K562 (cell line): ENCODE measurements at regions not wholly inside any gene's neighbourhood (a gene's known extent, or its start where the extent isn't known, plus 50 kb on each side); places are given as distances from the start of the nearest gene placed in this dataset.

Source experiments
- BACH1 ChIP-seq: fragments of 200-800 bp; sonication (Bioruptor generic); IDR thresholded peaks from 2 replicates; pipeline ENCODE4 v1.6.1; 2016; ENCODE audit warnings: missing genetic modification characterization, missing compliant biosample characterization
- TBL1XR1 ChIP-seq, 2 experiments: IDR thresholded peaks; 2 replicates each; pipeline ENCODE4 v1.6.1; 2012; ENCODE audit warnings: improper control_type of control experiment in 2 of 2, low read length in 2 of 2, mild to moderate bottlenecking in 1 of 2
- ZNF232 ChIP-seq: sonication (generic); formaldehyde crosslinking; IDR thresholded peaks from 2 replicates; pipeline ENCODE4 v1.8.0; 2022; ENCODE audit warnings: mild to moderate bottlenecking, missing genetic modification reagents
- TF ChIP-seq, protein P1 (sequence below): sonication (generic); formaldehyde crosslinking; IDR thresholded peaks from 2 replicates; pipeline ENCODE4 v1.8.0; 2022; ENCODE audit warnings: missing genetic modification reagents, mild to moderate bottlenecking, borderline replicate concordance
- TF ChIP-seq, protein P2 (sequence below), 3 experiments: IDR thresholded peaks in 2 of 3; conservative IDR thresholded peaks in 1 of 3; 2 replicates each; pipeline ENCODE4 v1.5.1; 2011 to 2012; ENCODE audit warnings: low read length in 3 of 3, mild to moderate bottlenecking in 3 of 3, control low read depth in 2 of 3, improper control_type of control experiment in 1 of 3, inconsistent platforms in 1 of 3, low read depth in 1 of 3, mixed read lengths in 1 of 3, moderate library complexity in 1 of 3; ENCODE audit not compliant: insufficient read depth in 2 of 3
- TF ChIP-seq, protein P3 (sequence below): fragments of 450-650 bp; IDR thresholded peaks from 2 replicates; pipeline ENCODE4 v1.6.1; 2016; ENCODE audit warnings: mild to moderate bottlenecking, moderate library complexity

DNA sequence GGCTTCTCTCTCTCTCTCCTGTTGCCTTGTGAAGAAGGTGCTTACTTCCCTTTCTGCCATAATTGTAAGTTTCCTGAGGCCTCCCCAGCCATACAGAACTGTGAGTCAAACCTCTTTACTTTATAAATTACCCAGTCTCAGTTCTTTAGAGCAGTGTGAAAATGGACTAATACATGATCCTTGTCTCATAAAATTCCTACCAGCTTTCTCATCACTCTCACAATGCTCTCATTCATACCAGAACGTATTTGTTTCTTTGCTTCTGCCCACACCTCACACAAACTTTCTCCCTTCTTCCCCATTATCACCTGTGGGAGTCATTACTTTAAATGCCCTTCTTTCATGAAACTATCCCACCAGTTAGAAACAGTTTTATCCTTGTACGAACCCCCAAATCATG lies 62.7 kb upstream of the ARHGAP42 start:
- TF ChIP-seq, protein P1, sequence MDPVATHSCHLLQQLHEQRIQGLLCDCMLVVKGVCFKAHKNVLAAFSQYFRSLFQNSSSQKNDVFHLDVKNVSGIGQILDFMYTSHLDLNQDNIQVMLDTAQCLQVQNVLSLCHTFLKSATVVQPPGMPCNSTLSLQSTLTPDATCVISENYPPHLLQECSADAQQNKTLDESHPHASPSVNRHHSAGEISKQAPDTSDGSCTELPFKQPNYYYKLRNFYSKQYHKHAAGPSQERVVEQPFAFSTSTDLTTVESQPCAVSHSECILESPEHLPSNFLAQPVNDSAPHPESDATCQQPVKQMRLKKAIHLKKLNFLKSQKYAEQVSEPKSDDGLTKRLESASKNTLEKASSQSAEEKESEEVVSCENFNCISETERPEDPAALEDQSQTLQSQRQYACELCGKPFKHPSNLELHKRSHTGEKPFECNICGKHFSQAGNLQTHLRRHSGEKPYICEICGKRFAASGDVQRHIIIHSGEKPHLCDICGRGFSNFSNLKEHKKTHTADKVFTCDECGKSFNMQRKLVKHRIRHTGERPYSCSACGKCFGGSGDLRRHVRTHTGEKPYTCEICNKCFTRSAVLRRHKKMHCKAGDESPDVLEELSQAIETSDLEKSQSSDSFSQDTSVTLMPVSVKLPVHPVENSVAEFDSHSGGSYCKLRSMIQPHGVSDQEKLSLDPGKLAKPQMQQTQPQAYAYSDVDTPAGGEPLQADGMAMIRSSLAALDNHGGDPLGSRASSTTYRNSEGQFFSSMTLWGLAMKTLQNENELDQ (CRISPR knock-in tag): no peak
- TF ChIP-seq TBL1XR1 (IDR thresholded peaks at IDR 0.05; ENCODE audit: low read length in 2 of 2) (no peak), ZNF232 (no peak), BACH1 (tag) (no peak)
- TF ChIP-seq, protein P2, sequence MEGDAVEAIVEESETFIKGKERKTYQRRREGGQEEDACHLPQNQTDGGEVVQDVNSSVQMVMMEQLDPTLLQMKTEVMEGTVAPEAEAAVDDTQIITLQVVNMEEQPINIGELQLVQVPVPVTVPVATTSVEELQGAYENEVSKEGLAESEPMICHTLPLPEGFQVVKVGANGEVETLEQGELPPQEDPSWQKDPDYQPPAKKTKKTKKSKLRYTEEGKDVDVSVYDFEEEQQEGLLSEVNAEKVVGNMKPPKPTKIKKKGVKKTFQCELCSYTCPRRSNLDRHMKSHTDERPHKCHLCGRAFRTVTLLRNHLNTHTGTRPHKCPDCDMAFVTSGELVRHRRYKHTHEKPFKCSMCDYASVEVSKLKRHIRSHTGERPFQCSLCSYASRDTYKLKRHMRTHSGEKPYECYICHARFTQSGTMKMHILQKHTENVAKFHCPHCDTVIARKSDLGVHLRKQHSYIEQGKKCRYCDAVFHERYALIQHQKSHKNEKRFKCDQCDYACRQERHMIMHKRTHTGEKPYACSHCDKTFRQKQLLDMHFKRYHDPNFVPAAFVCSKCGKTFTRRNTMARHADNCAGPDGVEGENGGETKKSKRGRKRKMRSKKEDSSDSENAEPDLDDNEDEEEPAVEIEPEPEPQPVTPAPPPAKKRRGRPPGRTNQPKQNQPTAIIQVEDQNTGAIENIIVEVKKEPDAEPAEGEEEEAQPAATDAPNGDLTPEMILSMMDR (IDR thresholded peaks at IDR 0.05 in 2 of 3, conservative IDR thresholded peaks at IDR 0.05 in 1 of 3; ENCODE audit: insufficient read depth in 2 of 3, low read depth in 1 of 3, low read length in 3 of 3): no peak
- TF ChIP-seq, protein P3, sequence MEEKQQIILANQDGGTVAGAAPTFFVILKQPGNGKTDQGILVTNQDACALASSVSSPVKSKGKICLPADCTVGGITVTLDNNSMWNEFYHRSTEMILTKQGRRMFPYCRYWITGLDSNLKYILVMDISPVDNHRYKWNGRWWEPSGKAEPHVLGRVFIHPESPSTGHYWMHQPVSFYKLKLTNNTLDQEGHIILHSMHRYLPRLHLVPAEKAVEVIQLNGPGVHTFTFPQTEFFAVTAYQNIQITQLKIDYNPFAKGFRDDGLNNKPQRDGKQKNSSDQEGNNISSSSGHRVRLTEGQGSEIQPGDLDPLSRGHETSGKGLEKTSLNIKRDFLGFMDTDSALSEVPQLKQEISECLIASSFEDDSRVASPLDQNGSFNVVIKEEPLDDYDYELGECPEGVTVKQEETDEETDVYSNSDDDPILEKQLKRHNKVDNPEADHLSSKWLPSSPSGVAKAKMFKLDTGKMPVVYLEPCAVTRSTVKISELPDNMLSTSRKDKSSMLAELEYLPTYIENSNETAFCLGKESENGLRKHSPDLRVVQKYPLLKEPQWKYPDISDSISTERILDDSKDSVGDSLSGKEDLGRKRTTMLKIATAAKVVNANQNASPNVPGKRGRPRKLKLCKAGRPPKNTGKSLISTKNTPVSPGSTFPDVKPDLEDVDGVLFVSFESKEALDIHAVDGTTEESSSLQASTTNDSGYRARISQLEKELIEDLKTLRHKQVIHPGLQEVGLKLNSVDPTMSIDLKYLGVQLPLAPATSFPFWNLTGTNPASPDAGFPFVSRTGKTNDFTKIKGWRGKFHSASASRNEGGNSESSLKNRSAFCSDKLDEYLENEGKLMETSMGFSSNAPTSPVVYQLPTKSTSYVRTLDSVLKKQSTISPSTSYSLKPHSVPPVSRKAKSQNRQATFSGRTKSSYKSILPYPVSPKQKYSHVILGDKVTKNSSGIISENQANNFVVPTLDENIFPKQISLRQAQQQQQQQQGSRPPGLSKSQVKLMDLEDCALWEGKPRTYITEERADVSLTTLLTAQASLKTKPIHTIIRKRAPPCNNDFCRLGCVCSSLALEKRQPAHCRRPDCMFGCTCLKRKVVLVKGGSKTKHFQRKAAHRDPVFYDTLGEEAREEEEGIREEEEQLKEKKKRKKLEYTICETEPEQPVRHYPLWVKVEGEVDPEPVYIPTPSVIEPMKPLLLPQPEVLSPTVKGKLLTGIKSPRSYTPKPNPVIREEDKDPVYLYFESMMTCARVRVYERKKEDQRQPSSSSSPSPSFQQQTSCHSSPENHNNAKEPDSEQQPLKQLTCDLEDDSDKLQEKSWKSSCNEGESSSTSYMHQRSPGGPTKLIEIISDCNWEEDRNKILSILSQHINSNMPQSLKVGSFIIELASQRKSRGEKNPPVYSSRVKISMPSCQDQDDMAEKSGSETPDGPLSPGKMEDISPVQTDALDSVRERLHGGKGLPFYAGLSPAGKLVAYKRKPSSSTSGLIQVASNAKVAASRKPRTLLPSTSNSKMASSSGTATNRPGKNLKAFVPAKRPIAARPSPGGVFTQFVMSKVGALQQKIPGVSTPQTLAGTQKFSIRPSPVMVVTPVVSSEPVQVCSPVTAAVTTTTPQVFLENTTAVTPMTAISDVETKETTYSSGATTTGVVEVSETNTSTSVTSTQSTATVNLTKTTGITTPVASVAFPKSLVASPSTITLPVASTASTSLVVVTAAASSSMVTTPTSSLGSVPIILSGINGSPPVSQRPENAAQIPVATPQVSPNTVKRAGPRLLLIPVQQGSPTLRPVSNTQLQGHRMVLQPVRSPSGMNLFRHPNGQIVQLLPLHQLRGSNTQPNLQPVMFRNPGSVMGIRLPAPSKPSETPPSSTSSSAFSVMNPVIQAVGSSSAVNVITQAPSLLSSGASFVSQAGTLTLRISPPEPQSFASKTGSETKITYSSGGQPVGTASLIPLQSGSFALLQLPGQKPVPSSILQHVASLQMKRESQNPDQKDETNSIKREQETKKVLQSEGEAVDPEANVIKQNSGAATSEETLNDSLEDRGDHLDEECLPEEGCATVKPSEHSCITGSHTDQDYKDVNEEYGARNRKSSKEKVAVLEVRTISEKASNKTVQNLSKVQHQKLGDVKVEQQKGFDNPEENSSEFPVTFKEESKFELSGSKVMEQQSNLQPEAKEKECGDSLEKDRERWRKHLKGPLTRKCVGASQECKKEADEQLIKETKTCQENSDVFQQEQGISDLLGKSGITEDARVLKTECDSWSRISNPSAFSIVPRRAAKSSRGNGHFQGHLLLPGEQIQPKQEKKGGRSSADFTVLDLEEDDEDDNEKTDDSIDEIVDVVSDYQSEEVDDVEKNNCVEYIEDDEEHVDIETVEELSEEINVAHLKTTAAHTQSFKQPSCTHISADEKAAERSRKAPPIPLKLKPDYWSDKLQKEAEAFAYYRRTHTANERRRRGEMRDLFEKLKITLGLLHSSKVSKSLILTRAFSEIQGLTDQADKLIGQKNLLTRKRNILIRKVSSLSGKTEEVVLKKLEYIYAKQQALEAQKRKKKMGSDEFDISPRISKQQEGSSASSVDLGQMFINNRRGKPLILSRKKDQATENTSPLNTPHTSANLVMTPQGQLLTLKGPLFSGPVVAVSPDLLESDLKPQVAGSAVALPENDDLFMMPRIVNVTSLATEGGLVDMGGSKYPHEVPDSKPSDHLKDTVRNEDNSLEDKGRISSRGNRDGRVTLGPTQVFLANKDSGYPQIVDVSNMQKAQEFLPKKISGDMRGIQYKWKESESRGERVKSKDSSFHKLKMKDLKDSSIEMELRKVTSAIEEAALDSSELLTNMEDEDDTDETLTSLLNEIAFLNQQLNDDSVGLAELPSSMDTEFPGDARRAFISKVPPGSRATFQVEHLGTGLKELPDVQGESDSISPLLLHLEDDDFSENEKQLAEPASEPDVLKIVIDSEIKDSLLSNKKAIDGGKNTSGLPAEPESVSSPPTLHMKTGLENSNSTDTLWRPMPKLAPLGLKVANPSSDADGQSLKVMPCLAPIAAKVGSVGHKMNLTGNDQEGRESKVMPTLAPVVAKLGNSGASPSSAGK: no peak
